Esophagus mucosa (tissue), 1 donor: ENCODE measurements at regions not wholly inside any gene's neighbourhood (a gene's known extent, or its start where the extent isn't known, plus 50 kb on each side); places are given as distances from the start of the nearest gene placed in this dataset.
"Not testable (repeated sequence)": the region's sequence is repeated elsewhere in the genome, so short reads cannot be mapped to it uniquely, and the experiment has no call there.

ENCODE experiments used
- ATAC-seq: fragments of 200-7000 bp; cut with Tn5 transposase; one replicate; pipeline ENCODE4 v1.9.1; 2020
- donor health status: DM: yes; HTN: yes; CAD: no.

- ATAC-seq, result no peak
Measured at GRCh38 chr4:183374950-183375555, 52.8 kb upstream of the CLDN24 start.

DNA sequence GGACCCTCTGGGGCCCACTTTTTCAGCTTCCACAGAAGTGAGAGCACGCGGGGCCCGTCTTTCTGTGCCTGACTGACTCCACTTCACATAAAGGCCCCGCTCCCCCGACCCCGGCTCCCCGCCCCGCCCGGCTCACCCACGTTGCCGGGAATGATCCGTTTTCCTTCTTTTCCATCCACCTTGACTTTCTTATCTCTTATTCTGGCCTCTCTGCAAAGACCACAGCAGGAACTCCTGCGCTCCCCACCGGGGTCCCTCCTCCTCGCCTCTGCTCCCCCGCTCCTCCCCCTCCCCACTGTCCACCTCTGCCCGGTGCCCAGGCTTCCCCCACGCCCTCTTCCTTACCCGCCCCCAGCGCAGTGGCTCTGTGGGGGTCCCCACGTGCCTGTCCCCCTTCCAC lies 54.2 kb upstream of the CLDN24 start:
- no peak for ATAC-seq

- ATAC-seq, result no peak
Measured at GRCh38 chr4:183377491-183377890, 55.3 kb upstream of the CLDN24 start.

DNA sequence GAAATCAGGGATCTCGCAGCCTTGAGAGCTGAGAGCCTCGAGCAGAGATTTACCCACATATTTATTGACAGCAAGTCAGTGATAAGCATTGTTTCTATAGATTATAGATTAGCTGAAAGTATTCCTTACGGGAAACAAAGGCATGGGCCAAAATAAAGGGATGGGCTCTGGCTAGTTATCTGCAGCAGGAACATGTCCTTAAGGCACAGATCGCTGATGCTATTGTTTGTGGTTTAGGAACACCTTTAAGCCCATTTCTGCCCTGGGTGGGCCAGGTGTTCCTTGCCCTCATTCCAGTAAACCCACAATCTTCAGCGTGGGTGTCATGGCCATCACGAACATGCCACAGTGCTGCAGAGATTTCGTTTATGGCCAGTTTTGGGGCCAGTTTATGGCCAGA lies 56.1 kb upstream of the CLDN24 start:
- ATAC-seq, result not testable (repeated sequence)

- no peak for ATAC-seq
Measured at GRCh38 chr4:183380901-183381300, 58.7 kb upstream of the CLDN24 start.

- ATAC-seq, result peak; percentile 31
Measured at GRCh38 chr4:183383606-183384005, 60.8 kb upstream of the CDKN2AIP start.

DNA sequence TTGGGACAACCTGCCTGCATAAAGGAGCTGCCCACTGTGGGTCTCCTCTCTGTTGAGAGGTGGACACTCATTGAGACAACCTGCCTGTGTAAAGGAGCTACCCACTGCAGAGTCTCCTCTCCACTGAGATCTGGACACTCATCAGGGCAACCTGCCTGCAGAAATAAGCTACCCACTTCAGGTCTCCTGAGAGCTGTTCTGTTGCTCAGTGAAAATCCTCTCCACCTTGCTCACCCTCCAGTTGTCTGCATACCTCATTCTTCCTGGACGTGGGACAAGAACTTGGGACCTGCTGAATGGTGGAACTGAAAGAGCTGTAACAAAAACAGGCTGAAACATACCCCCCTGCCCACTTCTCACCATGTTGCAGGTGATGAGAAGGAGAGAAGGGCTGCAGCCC lies 59.9 kb upstream of the CDKN2AIP start:
- ATAC-seq, result no peak

DNA sequence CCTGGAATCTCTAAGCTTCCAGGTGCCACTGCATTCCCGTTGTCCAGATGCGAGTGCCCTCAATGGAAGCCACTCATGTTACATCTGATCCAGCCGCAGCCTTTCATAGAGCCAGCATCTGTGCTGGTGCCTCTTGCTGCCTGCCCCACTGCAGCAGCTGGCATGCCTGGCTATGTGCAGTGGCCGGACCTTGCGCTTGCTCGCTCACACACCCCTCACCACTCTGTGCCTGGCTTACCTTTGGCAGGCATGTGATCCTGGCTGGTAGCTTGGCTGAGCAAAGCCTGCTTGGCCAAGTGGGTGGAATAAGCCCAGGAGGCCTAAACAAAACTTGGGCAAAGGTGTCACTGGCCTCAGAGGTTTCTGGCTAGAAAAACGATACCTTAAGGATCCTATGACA lies 59.5 kb upstream of the CDKN2AIP start:
- ATAC-seq, result no peak

DNA sequence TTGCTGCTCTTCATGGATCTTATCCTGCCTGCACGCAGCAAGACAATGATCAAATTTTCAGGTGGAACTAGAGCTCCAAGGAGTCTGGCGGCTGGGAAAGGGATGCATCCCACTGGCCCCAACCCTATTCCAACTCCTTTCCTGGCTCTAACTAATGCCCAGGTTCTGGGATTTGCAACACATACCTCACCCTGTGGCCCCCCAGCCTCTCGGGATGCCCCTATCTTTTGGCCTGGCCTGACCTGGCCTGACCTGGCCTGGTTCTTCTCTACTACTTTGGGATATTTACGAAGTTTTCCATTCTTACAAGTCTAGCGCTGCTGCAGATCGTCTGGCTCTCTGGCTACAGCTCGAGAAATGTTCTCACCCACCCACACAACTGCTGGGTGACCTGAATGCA lies 56.4 kb upstream of the CDKN2AIP start:
- ATAC-seq, result no peak

DNA sequence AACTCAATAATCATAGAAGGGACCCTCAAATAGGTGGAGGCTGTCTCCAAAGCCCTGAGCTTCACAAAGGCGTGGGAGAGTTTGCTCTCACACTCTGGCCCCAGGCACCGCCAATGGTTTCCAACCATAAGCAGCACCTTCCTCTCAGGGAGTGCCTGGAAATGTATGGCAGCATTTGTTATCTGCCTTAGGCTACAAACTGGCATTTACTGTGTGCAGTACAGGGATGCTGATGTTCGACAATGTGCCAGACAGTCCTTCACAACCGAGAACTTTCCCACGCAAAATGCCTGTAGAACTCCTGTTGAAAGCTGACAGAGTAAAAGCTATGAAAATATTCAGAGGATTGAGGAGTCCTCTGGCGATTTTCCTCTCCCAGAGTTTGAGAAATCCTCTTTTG lies 55.7 kb upstream of the CDKN2AIP start:
- ATAC-seq, result no peak

- peak; percentile 72 for ATAC-seq
Measured at GRCh38 chr4:183390374-183390773, 54.1 kb upstream of the CDKN2AIP start.

- ATAC-seq, result no peak
Measured at GRCh38 chr4:183391204-183391603, 53.2 kb upstream of the CDKN2AIP start.

GRCh38 chr4:183392377-183392776 lies 52.1 kb upstream of the CDKN2AIP start:
- no peak for ATAC-seq

DNA sequence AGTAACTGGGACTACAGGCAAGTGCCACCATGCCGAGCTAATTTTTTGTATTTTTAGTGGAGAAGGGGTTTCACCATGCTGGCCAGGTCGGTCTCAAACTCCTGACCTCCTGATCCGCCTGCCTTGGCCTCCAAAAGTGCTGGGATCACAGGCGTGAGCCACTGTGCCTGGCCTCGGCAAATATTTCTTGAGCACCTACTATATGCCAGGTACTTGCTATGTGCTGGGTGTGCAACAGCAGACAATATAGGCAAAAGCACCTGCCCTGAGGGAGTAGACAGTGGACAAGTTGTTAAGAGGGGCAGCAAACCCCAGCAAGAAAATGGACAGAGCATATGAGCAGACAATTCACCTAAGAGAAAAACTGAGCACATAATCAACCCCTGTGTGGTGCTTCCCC lies 51.0 kb upstream of the CDKN2AIP start:
- ATAC-seq, result no peak

GRCh38 chr4:183394166-183394951 lies 50.1 kb upstream of the CDKN2AIP start:
- no peak for ATAC-seq
